HG03575 (cell line): ENCODE measurements at regions not wholly inside any gene's neighbourhood (a gene's known extent, or its start where the extent isn't known, plus 50 kb on each side); places are given as distances from the start of the nearest gene placed in this dataset.
"Not testable (repeated sequence)": the region's sequence is repeated elsewhere in the genome, so short reads cannot be mapped to it uniquely, and the experiment has no call there.

Experiments
- ATAC-seq: cut with Tn5 transposase; IDR thresholded peaks from one replicate; pipeline ENCODE4 v1.9.1; 2021; ENCODE audit not compliant: unreplicated experiment, insufficient number of reproducible peaks, low FRiP score; ENCODE audit errors: extremely low read depth

GRCh38 chr12:115374480-115375185, 690.7 kb upstream of the TBX3 start:
- ATAC-seq, result no peak

GRCh38 chr12:115371711-115372110, 687.7 kb upstream of the TBX3 start:
- ATAC-seq, result no peak

- ATAC-seq, result no peak
Measured at GRCh38 chr12:115370650-115371049, 686.7 kb upstream of the TBX3 start.

GRCh38 chr12:115370207-115370606, 686.2 kb upstream of the TBX3 start:
- no peak for ATAC-seq

GRCh38 chr12:115366277-115366676, 682.3 kb upstream of the TBX3 start:
- not testable (repeated sequence) for ATAC-seq

GRCh38 chr12:115365765-115366164, 681.8 kb upstream of the TBX3 start:
- not testable (repeated sequence) for ATAC-seq

- no peak for ATAC-seq
Measured at GRCh38 chr12:115364921-115365320, 680.9 kb upstream of the TBX3 start.

- ATAC-seq, result no peak
Measured at GRCh38 chr12:115362339-115362976, 678.5 kb upstream of the TBX3 start.

GRCh38 chr12:115357681-115358080, 673.7 kb upstream of the TBX3 start:
- no peak for ATAC-seq

GRCh38 chr12:115355301-115355700, 671.3 kb upstream of the TBX3 start:
- no peak for ATAC-seq

GRCh38 chr12:115354007-115354890, 670.3 kb upstream of the TBX3 start:
- ATAC-seq, result no peak

GRCh38 chr12:115353467-115353866, 669.5 kb upstream of the TBX3 start:
- no peak for ATAC-seq

GRCh38 chr12:115351514-115352077, 667.6 kb upstream of the TBX3 start:
- ATAC-seq, result no peak

- ATAC-seq, result no peak
Measured at GRCh38 chr12:115349711-115350110, 665.7 kb upstream of the TBX3 start.

GRCh38 chr12:115348301-115348700, 664.3 kb upstream of the TBX3 start:
- ATAC-seq, result no peak

- no peak for ATAC-seq
Measured at GRCh38 chr12:115343601-115344000, 659.6 kb upstream of the TBX3 start.

GRCh38 chr12:115343008-115343407, 659.0 kb upstream of the TBX3 start:
- no peak for ATAC-seq

GRCh38 chr12:115341442-115341841, 657.5 kb upstream of the TBX3 start:
- ATAC-seq, result no peak

- ATAC-seq, result peak; percentile 48
Measured at GRCh38 chr12:115338566-115339294, 654.8 kb upstream of the TBX3 start.
